ENCODE measurements at regions not wholly inside any gene's neighbourhood (a gene's known extent, or its start where the extent isn't known, plus 50 kb on each side); places are given as distances from the start of the nearest gene placed in this dataset.

GRCh38 chr3:159418571-159419526 lies 569.8 kb upstream of the IL12A start:
- Histone ChIP-seq H3K79me2 (ENCODE audit: control insufficient read depth, low read length) (no peaks in the 10 kb centered on the region), H3K9me3 (ENCODE audit: control insufficient read depth, insufficient read depth, low read length) (no peaks in the 10 kb centered on the region), H4K20me1 (ENCODE audit: control insufficient read depth, insufficient read depth, low read depth, low read length) (no peaks in the 10 kb centered on the region), H3K27ac (ENCODE audit: low read depth, low read length) (no peak overlapping the region), H3K4me1 (ENCODE audit: control insufficient read depth, low read length) (no peaks in the 10 kb centered on the region), H3F3A (ENCODE audit: control insufficient read depth, insufficient read depth) (no peaks in the 10 kb centered on the region), H3K27me3 (ENCODE audit: control insufficient read depth, low read length) (no peaks in the 10 kb centered on the region), H3K4me2 (ENCODE audit: low read length) (no peak overlapping the region), H3K9me2 (replicated peaks; ENCODE audit: control insufficient read depth, low read length) (no peaks in the 10 kb centered on the region), H3K36me3 (ENCODE audit: control insufficient read depth, low read length) (no peaks in the 10 kb centered on the region), H3K4me3 (ENCODE audit: low read length) (no peak overlapping the region)
- no peak for TF ChIP-seq CTCF (IDR thresholded peaks at IDR 0.05; ENCODE audit: low read depth, low read length, poor library complexity, severe bottlenecking)
- no peak for TF ChIP-seq EZH2phosphoT487 (IDR thresholded peaks at IDR 0.05; ENCODE audit: borderline replicate concordance, low read length)

- Histone ChIP-seq H3K27me3 (ENCODE audit: control insufficient read depth, low read length) (no peaks in the 10 kb centered on the region), H3K9me3 (ENCODE audit: control insufficient read depth, insufficient read depth, low read length) (no peaks in the 10 kb centered on the region), H4K20me1 (ENCODE audit: control insufficient read depth, insufficient read depth, low read depth, low read length) (no peaks in the 10 kb centered on the region), H3K79me2 (ENCODE audit: control insufficient read depth, low read length) (no peaks in the 10 kb centered on the region), H3K27ac (ENCODE audit: low read depth, low read length) (no peak overlapping the region), H3K4me1 (ENCODE audit: control insufficient read depth, low read length) (no peaks in the 10 kb centered on the region), H3K4me3 (ENCODE audit: low read length) (no peak overlapping the region), H3K36me3 (ENCODE audit: control insufficient read depth, low read length) (no peaks in the 10 kb centered on the region), H3K9me2 (replicated peaks; ENCODE audit: control insufficient read depth, low read length) (no peaks in the 10 kb centered on the region), H3K4me2 (ENCODE audit: low read length) (no peak overlapping the region), H3F3A (ENCODE audit: control insufficient read depth, insufficient read depth) (no peaks in the 10 kb centered on the region)
- TF ChIP-seq CTCF (IDR thresholded peaks at IDR 0.05; ENCODE audit: low read depth, low read length, poor library complexity, severe bottlenecking): no peak
- no peak for TF ChIP-seq EZH2phosphoT487 (IDR thresholded peaks at IDR 0.05; ENCODE audit: borderline replicate concordance, low read length)
Observed at GRCh38 chr3:159429702-159430101, 558.9 kb upstream of the IL12A start.

- no peaks in the 10 kb centered on the region for H3K9me2 ChIP-seq (replicated peaks; ENCODE audit: control insufficient read depth, low read length)
- TF ChIP-seq EZH2phosphoT487 (IDR thresholded peaks at IDR 0.05; ENCODE audit: borderline replicate concordance, low read length) (no peak), CTCF (IDR thresholded peaks at IDR 0.05; ENCODE audit: low read depth, low read length, poor library complexity, severe bottlenecking) (no peak)
- no peak overlapping the region for H3K4me3 ChIP-seq (ENCODE audit: low read length)
- no peak overlapping the region for H3K4me2 ChIP-seq (ENCODE audit: low read length)
- H3K36me3 ChIP-seq (ENCODE audit: control insufficient read depth, low read length): no peaks in the 10 kb centered on the region
- no peaks in the 10 kb centered on the region for H3K27me3 ChIP-seq (ENCODE audit: control insufficient read depth, low read length)
- no peaks in the 10 kb centered on the region for H3K79me2 ChIP-seq (ENCODE audit: control insufficient read depth, low read length)
- H3K27ac ChIP-seq (ENCODE audit: low read depth, low read length): no peak overlapping the region
- H3F3A ChIP-seq (ENCODE audit: control insufficient read depth, insufficient read depth): no peaks in the 10 kb centered on the region
- no peaks in the 10 kb centered on the region for H3K4me1 ChIP-seq (ENCODE audit: control insufficient read depth, low read length)
- no peaks in the 10 kb centered on the region for H4K20me1 ChIP-seq (ENCODE audit: control insufficient read depth, insufficient read depth, low read depth, low read length)
- no peaks in the 10 kb centered on the region for H3K9me3 ChIP-seq (ENCODE audit: control insufficient read depth, insufficient read depth, low read length)
Observed at GRCh38 chr3:159432682-159433340, 555.8 kb upstream of the IL12A start.

All from DOHH2 (cell line).